Rectal smooth muscle tissue (tissue), 1 donor: ENCODE measurements at regions not wholly inside any gene's neighbourhood (a gene's known extent, or its start where the extent isn't known, plus 50 kb on each side); places are given as distances from the start of the nearest gene placed in this dataset.

Source experiments
- H3K27ac ChIP-seq: one replicate; pipeline ENCODE4 v1.7.0; 2013; ENCODE audit warnings: low read depth, low read length, inconsistent platforms
- H3K27me3 ChIP-seq: one replicate; pipeline ENCODE4 v1.7.0; 2013; ENCODE audit warnings: low read length; ENCODE audit not compliant: control insufficient read depth, insufficient read depth
- H3K36me3 ChIP-seq: one replicate; pipeline ENCODE4 v1.7.0; 2013; ENCODE audit warnings: low read length; ENCODE audit not compliant: control insufficient read depth, insufficient read depth
- H3K4me1 ChIP-seq: one replicate; pipeline ENCODE4 v1.7.0; 2013; ENCODE audit warnings: low read length; ENCODE audit not compliant: control insufficient read depth, insufficient read depth
- H3K4me3 ChIP-seq: one replicate; pipeline ENCODE4 v1.7.0; 2013; ENCODE audit warnings: low read length
- H3K9ac ChIP-seq: one replicate; pipeline ENCODE4 v1.7.0; 2013; ENCODE audit warnings: low read length

DNA sequence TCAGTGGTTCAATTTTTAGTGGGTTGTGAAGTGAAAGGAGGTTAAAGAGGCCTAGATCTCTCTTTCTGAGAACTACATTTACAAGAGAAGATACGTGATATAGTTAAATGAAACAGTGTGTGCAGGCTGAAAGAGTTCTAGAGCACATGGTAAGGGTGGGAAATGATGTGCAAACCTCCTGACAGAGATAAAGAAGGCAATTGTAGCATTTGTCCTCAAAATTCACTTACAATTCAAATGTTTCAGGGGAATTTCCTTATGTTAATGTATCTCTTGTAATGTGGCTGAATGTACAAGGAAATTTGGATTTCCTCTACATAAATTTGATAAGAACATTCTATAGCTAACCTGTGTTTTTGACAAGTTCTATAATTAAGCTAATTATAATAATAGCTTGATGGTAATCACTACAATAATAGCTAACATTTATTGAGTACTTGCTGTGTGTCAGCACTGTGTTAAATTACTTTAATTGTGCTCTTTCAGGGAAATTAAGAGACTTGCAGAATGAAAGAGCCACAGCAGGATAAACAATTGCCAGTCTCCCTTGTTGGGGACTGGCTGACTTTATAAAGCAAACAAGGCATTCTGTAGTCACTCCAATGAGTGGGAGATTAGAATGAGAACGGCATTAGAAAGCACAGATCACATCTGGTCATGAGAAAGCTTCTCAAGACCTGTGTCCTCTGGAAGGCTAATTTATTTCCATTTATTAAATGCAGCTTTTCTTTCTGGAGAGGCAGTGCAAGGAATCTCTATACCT is 139.7 kb upstream of the TMEM72 start:
- H3K4me3 ChIP-seq, result no peak overlapping the region
- H3K27ac ChIP-seq, result no peak overlapping the region
- no peaks in the 10 kb centered on the region for H3K36me3 ChIP-seq
- no peak overlapping the region for H3K9ac ChIP-seq
- peaks cover 3% of the 10 kb centered on the region for H3K4me1 ChIP-seq
- no peaks in the 10 kb centered on the region for H3K27me3 ChIP-seq

DNA sequence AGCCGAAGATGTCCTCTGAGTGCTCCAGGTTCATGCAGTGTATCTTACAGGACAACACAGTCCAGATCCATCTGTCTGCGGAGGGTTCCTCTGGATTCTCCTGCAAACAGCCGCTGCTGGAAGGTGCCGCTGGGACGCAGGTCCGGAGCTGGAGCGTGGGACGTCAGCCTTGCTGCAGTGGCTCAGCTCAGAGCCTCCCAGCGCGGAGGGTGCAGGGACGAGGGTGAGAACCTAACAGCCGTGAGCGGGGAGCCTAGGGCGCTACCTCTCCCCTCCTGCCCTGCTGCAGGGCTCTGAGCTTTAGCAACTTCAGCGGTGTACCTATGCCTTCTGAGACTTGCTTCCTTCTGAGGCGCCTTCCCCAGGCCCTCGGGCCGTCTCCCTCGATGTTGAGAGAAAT is 137.6 kb upstream of the TMEM72 start:
- H3K4me3 ChIP-seq, result no peak overlapping the region
- peaks cover 3% of the 10 kb centered on the region for H3K4me1 ChIP-seq
- no peak overlapping the region for H3K27ac ChIP-seq
- H3K27me3 ChIP-seq, result no peaks in the 10 kb centered on the region
- H3K36me3 ChIP-seq, result no peaks in the 10 kb centered on the region
- H3K9ac ChIP-seq, result no peak overlapping the region

DNA sequence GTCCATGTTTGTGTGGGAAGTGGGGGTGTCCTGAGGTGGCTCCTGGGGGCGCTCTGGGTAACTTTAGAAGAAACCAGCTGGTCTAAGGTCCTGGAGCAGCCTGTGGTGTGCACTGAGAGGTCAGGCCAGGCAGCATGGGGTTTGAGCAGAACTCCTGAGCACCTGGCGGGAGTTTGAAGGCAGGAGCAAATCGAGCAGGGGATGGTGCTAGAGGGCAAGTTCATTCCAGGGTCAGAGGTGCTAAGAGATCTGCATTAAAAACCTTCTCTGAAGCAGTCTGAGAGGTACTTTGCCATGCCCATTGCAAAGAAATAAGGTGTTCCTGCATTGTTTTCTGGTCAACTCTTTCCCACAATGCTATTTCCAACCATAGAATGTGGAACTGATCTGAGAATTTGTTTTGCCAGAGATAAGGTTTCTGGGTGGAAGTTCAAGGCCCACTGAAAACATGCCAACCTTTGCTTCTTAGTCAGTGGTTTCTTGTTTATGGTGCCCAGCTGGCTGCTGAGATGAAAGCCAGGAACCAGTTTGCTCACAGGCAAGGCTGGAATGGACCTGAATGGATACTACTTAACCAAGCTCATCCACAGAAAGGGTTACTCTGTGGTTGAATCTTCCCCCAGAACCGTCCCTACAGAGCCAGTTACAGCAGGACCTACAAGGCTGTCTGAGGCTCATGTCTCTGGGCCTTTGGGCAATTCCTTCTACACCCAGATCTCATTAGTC is 136.3 kb upstream of the TMEM72 start:
- Histone ChIP-seq H3K9ac (no peak overlapping the region), H3K4me1 (peaks cover 3% of the 10 kb centered on the region), H3K4me3 (no peak overlapping the region), H3K27me3 (no peaks in the 10 kb centered on the region), H3K27ac (no peak overlapping the region), H3K36me3 (no peaks in the 10 kb centered on the region)

DNA sequence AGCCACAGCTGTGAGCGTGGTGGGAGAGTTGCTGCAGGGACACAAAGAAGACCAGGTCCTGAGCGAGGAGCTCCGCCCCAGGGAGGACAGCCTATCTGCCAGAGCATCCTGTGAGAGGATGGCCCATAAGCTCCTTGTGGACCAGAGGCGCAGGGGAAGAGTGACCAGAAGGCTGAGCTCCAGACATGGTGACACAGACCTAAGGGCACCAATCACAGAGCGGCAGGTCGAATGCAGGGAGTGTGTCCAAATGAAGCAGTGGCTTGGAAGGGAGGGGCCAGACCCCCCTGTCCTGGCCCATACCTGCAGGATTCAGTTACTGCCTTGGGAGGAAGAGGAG is 135.8 kb upstream of the TMEM72 start:
- H3K36me3 ChIP-seq, result no peaks in the 10 kb centered on the region
- H3K27ac ChIP-seq, result no peak overlapping the region
- H3K4me3 ChIP-seq, result no peak overlapping the region
- no peaks in the 10 kb centered on the region for H3K27me3 ChIP-seq
- no peak overlapping the region for H3K9ac ChIP-seq
- peaks cover 3% of the 10 kb centered on the region for H3K4me1 ChIP-seq

DNA sequence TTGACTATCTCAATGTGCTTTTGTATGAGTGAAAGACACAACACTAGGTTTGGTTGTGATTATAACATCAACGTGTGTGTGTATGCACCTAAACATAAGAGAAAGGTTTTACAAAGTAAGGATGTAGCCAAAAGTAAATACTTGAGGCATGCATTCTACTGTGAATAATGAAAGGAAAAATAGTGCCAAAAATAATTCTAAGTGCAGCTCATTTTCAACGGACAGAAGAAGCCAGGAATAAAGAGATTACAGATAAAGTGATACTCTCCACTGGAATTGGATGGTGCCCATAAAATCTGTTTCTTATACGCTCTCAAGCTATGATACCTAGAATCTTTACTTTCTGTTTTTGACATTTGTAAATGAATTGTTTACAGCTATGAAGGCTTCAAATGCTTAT is 135.0 kb upstream of the TMEM72 start:
- Histone ChIP-seq H3K36me3 (no peaks in the 10 kb centered on the region), H3K4me3 (no peak overlapping the region), H3K4me1 (peaks cover 3% of the 10 kb centered on the region), H3K9ac (no peak overlapping the region), H3K27ac (no peak overlapping the region), H3K27me3 (no peaks in the 10 kb centered on the region)

DNA sequence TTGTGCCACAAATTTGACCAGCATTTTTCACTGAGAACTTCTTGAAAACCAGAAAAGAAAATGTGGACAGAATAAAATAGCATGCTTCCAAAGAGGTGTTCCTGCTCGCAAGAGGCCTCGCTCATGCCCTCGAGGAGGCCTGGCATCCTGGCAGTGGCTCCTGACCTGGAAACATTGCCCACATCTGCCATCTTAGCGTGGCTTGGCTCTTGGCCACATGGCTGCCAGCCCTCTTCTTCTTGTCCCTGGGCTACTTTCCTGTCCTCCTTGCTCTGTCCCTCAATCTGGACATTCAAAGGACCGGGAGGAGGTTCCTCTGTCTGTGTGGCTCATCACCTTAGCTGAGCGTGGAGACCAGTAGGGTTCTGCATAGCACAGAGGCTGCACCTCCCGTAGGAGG is 131.6 kb upstream of the TMEM72 start:
- H3K4me1 ChIP-seq, result peaks cover 3% of the 10 kb centered on the region
- H3K27me3 ChIP-seq, result no peaks in the 10 kb centered on the region
- H3K9ac ChIP-seq, result no peak overlapping the region
- no peaks in the 10 kb centered on the region for H3K36me3 ChIP-seq
- no peak overlapping the region for H3K4me3 ChIP-seq
- H3K27ac ChIP-seq, result no peak overlapping the region

DNA sequence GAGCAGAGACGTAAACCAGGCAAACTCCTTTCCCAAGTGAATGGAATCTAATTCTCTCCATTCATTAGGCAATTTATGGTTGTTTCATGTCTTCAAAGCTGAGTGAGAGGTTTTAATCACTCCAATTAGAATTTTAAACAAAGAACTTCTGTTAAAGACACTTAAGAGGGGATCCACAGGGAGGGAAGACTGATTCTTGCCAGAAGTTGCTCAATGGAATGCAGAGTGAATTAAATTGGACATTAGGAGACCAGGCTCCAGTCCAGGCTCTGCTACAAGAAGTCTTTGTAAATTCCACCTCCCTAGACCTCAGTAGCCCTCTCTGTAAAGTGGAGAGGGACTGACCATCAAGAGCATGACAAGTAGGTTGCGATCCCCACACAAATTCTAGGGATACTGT is 130.7 kb upstream of the TMEM72 start:
- Histone ChIP-seq H3K4me3 (no peak overlapping the region), H3K27ac (no peak overlapping the region), H3K4me1 (no peaks in the 10 kb centered on the region), H3K9ac (no peak overlapping the region), H3K27me3 (no peaks in the 10 kb centered on the region), H3K36me3 (no peaks in the 10 kb centered on the region)

GRCh38 chr10:44781131-44781530 is 130.0 kb upstream of the TMEM72 start:
- Histone ChIP-seq H3K36me3 (no peaks in the 10 kb centered on the region), H3K4me3 (no peak overlapping the region), H3K27ac (no peak overlapping the region), H3K27me3 (no peaks in the 10 kb centered on the region), H3K4me1 (no peaks in the 10 kb centered on the region), H3K9ac (no peak overlapping the region)

DNA sequence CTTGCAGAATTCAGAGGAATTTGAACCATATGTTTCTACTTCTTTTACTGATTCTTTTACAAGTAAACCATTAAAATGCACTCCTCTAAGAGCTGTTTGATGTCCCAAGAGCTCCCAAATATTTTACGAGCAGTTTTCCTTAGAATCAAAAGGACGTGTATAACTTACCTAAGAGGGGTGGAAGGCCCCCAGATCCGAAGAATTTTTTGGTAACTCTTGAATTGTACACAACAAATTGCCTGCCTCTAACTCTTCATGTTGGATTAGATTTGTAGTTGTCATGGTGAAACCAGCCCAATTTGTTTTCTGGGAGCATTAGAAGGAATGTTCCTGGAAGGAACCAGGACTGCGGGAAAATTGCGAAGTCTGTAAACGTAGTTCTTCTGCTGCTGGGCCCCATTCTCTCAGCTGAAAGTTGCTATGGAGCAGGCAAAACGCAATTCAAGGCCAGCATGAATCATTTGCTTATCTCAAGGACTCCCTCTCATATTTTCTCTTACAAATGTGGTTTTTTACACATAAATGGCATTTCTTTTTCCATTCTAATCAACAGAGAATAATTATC is 124.8 kb upstream of the TMEM72 start:
- Histone ChIP-seq H3K27me3 (no peaks in the 10 kb centered on the region), H3K27ac (no peak overlapping the region), H3K9ac (no peak overlapping the region), H3K4me3 (no peak overlapping the region), H3K36me3 (no peaks in the 10 kb centered on the region), H3K4me1 (peaks cover 18% of the 10 kb centered on the region)

GRCh38 chr10:44787480-44788075 is 123.6 kb upstream of the TMEM72 start:
- H3K36me3 ChIP-seq, result no peaks in the 10 kb centered on the region
- no peak overlapping the region for H3K4me3 ChIP-seq
- H3K4me1 ChIP-seq, result peaks cover 28% of the 10 kb centered on the region
- no peaks in the 10 kb centered on the region for H3K27me3 ChIP-seq
- no peak overlapping the region for H3K9ac ChIP-seq
- H3K27ac ChIP-seq, result no peak overlapping the region

DNA sequence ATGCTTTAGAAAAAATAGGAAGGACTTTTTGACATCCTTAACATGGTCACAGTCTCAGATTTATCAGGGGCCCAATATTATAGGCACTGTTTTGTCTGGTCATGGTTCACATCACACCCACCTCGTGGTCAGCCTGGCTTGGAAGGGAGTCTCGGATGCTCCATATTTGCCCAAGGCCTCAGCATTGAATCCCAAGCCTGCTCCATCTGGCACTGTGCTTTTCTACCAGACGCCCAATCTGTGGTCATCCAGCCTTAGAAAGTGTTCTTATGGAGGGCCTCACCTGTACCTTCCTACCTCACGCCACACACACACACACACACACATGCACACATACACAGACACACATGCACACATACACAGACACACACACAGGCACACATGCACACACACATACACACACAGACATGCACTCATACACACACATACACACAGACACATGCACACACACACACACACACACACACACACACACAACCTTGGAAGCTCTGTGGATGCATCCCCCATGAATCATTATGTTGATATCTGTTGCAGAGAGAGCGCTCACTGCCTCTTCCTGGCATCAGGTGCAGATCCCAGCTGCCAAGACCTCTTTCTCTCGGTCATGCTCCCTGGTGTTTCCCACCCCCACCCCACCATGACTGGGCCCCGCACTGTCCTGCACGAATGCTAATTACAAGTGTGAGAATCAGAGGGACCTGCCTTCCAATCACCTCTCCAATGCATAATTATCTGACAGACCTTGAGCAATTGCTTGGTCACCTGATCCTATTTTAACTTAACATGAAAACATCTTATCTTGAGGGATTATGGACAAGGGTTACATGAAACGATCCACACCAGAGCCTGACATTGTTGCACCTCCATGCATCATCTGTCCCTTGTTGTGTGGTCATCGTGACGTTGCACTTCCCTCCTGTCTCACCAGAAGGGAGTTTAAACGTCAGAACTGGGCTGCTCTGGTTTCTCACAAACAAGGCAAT is 122.7 kb upstream of the TMEM72 start:
- Histone ChIP-seq H3K36me3 (no peaks in the 10 kb centered on the region), H3K9ac (no peak overlapping the region), H3K27me3 (no peaks in the 10 kb centered on the region), H3K4me1 (peaks cover 30% of the 10 kb centered on the region), H3K4me3 (no peak overlapping the region), H3K27ac (no peak overlapping the region)
